HUES64 (cell line): ENCODE measurements at regions not wholly inside any gene's neighbourhood (a gene's known extent, or its start where the extent isn't known, plus 50 kb on each side); places are given as distances from the start of the nearest gene placed in this dataset.
"Not testable (repeated sequence)": the region's sequence is repeated elsewhere in the genome, so short reads cannot be mapped to it uniquely, and the experiment has no call there.

Experiments
- H3K27ac ChIP-seq: 2 replicates; pipeline ENCODE4 v1.7.0; 2013; ENCODE audit warnings: low read depth, low read length, inconsistent platforms
- H3K27me3 ChIP-seq: 2 replicates; pipeline ENCODE4 v1.6.1; 2013; ENCODE audit warnings: mild to moderate bottlenecking, low read length; ENCODE audit not compliant: insufficient read depth
- H3K36me3 ChIP-seq: 2 replicates; pipeline ENCODE4 v1.6.1; 2013; ENCODE audit warnings: mild to moderate bottlenecking, low read length; ENCODE audit not compliant: insufficient read depth
- H3K4me1 ChIP-seq: 2 replicates; pipeline ENCODE4 v1.6.1; 2013; ENCODE audit warnings: mild to moderate bottlenecking, low read length, moderate library complexity; ENCODE audit not compliant: insufficient read depth
- H3K4me3 ChIP-seq: 2 replicates; pipeline ENCODE4 v1.5.1; 2013; ENCODE audit warnings: mild to moderate bottlenecking, low read length, moderate library complexity
- H3K9ac ChIP-seq: 2 replicates; pipeline ENCODE4 v1.6.1; 2013; ENCODE audit warnings: mild to moderate bottlenecking, low read depth, low read length
- H3K9me3 ChIP-seq: 2 replicates; pipeline ENCODE4 v1.6.1; 2013; ENCODE audit warnings: low read depth, low read length; ENCODE audit not compliant: insufficient read depth
- WGBS: fragments of 150-250, 120-280 bp; methylation state at CpG from one replicate; pipeline ENCODE4 v1.1.7; 2013; ENCODE audit warnings: missing lambda C conversion rate; 5-methylcytosine and 5-hydroxymethylcytosine counted together

DNA sequence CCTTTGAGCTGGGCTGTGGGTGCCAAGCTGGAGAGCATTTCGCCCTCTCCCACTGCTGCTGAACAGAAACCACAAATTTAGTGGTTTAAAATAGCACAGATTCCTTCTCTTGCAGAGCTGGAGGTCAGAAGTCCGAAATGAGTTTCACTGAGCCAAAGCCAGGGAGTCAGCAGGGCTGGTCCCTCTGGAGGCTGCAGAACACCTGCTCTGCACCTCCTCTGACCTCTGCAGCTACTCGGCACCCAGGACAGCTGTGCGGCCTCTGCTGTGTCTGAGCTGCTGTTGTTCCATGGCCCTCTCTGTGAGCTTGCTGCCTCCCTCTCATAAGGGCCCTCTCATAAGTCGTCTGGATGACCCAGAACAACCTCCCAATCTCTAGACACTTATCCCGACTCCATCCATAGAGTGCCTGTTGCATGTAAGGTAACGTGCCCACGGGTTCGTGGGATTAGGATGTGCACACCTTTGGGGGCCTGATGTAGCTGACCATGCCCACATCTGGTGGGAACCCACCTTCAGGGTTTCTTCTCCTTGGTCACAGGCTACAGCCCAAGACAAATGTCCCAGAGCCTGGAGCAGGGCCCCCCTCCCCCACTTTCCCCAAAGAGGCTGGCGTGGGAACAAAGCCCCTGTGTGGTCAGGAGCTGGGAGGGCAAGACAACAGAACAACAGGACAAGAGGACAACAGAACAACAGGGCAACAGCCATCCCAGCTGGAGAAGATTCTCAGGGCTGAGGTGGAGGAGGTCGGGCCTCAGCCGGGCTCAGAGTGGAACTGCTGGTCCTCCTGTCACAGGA, 177.2 kb downstream of the LMLN start:
- H3K36me3 ChIP-seq, H3K9ac ChIP-seq, H3K27ac ChIP-seq, H3K4me3 ChIP-seq, H3K27me3 ChIP-seq, H3K4me1 ChIP-seq: not testable (repeated sequence)
- 79% methylated on average over 6 of the region's 12 CpGs for WGBS
- H3K9me3 ChIP-seq = peaks cover 15% of the 10 kb centered on the region; the same call in 1 of the 2 replicates

DNA sequence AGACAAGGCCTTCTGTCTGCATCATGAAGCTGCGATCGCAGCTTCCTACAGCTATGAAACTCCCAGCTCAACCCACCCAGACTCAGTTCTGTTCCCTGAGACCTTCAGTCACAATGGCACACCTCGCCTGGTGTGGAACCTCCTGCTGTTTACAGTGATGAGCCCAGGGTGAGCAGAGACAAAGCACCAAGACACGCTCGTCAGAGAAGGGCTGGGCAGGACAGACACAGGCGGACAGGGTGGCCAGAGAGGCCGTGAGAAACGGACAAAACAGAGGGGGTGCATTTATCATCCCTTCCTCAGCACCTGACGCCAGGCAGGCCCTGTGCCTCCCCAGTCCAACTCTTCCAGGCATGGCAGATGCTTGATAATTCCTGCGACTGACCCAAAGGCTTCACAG, 178.2 kb downstream of the LMLN start:
- not testable (repeated sequence) for H3K27ac ChIP-seq, H3K9ac ChIP-seq, H3K27me3 ChIP-seq, H3K36me3 ChIP-seq, H3K4me1 ChIP-seq, H3K4me3 ChIP-seq
- 90% methylated on average over 6 of the region's 10 CpGs for WGBS
- peaks cover 13% of the 10 kb centered on the region; the same call in 1 of the 2 replicates for H3K9me3 ChIP-seq

DNA sequence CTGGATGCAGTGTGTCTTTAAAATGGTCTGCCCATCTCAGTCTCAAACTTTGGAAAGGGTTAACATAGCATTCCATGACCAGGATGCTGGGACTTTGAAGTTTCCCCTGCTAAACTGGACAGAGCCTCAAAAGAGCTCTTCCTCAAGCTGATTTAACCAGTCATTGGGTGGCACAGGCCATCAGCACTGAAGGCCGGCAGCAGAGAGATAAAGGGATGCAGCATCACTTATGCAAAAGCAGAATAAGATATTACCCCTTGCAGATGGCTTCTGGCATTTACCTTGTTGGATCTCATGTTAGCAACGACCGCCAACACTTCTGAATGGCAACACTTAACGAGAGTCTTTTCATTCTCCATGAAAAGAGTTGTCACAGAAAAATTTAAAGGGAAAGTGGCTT, 179.0 kb downstream of the LMLN start:
- not testable (repeated sequence) for H3K27ac ChIP-seq, H3K9ac ChIP-seq, H3K4me3 ChIP-seq, H3K36me3 ChIP-seq, H3K27me3 ChIP-seq, H3K9me3 ChIP-seq, H3K4me1 ChIP-seq
- 63% methylated on average over 4 of the region's 4 CpGs for WGBS

DNA sequence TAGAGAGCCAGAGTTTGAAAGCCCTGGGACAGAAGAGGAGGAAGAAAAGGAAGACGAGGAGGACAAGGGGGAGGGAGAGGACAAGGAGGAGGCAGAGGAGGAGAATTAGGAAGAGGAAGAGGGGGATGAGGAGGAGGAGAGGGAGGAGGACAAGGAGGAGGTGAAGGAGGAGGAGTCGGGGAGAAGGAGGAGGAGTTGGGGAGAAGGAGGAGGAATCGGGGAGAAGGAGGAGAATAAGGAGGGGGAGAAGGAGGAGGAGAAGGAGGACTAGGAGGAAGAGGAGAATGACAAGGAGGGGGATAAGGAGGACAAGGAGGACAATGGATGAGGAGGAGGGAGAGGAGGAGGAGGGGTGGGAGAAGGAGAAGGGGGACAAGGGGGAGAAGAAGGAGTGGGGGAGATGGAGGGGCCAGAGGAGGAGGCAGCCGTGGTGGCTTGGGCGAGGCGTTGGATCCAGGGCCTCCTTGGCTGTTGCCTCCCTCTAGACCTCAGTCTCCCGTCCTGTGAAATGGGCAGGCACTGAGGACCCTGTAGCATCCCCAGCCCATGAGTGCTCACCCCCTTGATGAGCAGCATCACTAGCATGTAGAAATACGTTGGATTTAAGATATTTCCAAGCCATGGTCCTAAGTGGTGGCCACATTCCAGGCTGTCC, 179.6 kb downstream of the LMLN start:
- not testable (repeated sequence) for H3K9me3 ChIP-seq, H3K9ac ChIP-seq, H3K4me3 ChIP-seq, H3K27ac ChIP-seq, H3K36me3 ChIP-seq, H3K4me1 ChIP-seq, H3K27me3 ChIP-seq
- WGBS = 75% methylated on average over 8 of the region's 8 CpGs

DNA sequence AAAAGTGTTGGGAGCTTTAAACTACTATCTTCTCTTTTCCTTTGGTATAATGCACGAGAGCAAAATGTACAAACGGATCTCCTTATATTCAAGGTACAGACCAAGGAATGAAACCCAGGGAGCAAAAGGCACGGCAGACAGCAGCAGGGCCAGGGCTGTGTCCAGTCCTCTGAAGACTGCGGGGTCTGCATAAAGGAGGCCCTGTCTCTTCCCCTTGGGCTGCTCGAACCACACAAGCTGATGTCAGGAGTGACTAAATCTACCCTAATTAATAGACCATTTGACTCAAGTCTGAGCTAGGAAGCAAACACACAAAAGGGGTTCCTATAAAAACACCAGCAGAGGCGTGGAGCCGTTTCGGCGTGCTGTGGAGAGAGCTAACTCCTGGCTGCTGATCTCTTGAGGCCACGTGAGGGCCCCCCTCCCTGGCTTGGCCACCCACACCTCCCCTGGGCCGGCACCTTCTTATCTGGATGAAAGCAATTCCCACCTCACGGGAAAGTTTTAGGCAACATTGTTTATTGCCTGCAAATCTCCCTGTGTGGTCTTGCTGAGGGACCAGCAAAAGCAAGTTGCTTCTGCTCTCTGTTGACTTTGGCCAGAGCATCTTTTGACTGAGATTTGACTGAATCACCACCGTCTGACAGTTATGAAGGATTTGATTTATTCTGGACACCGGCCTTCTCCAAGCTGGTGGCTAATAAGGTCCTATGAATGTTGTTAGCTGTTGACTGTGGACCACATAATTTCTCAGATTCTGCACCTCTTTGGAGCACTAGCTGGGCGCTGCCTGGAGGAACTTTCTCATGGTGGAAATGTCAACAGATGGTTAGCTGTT, 183.5 kb downstream of the LMLN start:
- H3K9ac ChIP-seq, H3K27me3 ChIP-seq, H3K4me3 ChIP-seq, H3K9me3 ChIP-seq, H3K27ac ChIP-seq, H3K4me1 ChIP-seq, H3K36me3 ChIP-seq: not testable (repeated sequence)
- 79% methylated on average over 11 of the region's 15 CpGs for WGBS

DNA sequence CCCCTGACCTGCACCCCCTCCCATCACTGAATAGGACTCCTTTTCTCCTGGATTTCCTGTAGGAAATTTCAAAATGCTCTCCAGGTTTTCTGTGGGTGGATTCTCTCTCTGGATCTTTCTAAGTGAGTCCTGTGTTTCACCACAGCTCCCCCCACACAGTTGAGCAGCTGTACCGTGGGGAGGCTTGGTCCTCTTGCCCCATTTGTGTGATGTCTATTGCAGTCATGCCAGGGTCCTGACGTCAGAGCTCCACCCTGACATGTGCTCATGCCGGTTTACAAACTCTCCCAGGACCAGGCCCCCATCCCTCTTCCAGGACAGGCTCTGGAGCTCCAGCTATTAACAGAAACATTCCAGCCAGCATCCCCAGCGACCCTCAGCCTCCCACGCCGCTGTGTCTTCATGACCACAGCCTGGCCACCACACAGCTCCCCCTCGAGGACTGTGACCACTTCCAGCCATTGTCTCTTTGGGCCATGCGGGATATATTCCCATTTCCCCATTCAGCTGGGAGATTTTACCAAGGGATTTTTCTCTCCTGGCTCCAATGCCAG, 185.3 kb downstream of the LMLN start:
- H3K4me3 ChIP-seq, H3K36me3 ChIP-seq, H3K9me3 ChIP-seq, H3K4me1 ChIP-seq, H3K9ac ChIP-seq, H3K27ac ChIP-seq, H3K27me3 ChIP-seq: not testable (repeated sequence)
- WGBS = 77% methylated on average over 3 of the region's 8 CpGs

DNA sequence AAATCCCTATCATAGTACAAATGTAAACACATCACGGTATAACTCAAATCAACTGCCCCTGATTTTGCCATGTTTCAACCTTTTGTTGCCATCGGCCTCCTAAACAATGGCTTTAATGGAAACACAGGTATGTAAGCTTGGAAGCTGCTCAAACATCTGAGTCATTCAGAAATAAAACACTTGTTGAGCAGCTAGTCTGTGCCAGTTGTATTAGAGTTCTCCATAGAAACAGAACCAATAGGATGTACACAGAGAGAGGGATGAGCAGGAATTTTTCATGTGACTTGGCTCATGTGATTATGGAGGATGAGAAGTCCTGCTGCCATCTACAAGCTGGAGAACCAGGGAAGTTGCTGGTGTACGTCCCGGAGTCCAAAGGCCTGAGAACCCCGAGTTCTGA, 186.1 kb downstream of the LMLN start:
- H3K27ac ChIP-seq, H3K9ac ChIP-seq, H3K36me3 ChIP-seq, H3K4me1 ChIP-seq, H3K4me3 ChIP-seq, H3K9me3 ChIP-seq, H3K27me3 ChIP-seq: not testable (repeated sequence)
- WGBS = 85% methylated on average over 4 of the region's 5 CpGs

DNA sequence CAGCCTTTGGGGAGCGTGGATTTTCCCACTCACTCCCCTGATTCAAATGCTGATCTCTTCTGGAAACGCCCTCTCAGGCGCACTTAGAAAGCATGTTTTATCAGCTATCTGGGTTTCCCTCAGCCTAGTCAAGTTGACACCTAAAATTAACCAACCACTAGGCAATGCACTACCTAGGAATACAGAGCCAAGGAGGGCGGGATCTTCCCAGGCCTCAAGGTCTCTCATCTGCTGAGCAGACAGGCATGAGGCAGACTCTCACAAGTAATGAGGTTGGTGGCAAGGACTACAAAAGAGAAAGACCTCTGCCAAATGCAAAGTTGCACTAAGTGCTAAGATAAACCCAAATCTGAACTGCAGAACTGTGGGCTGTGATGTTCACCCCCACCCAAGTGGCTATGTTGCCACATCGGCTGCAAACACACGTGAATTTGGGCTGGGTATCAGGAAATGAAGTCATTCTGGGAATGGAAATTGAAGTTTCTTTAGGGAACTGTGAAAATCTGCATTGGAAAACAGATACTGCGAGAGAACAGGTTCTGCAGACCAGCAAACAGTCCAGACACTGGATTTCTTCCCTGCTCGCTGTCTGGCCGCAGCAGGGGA, 186.6 kb downstream of the LMLN start:
- H3K27ac ChIP-seq, H3K4me3 ChIP-seq, H3K4me1 ChIP-seq, H3K9me3 ChIP-seq, H3K36me3 ChIP-seq, H3K27me3 ChIP-seq, H3K9ac ChIP-seq: not testable (repeated sequence)
- 85% methylated on average over 5 of the region's 9 CpGs for WGBS

DNA sequence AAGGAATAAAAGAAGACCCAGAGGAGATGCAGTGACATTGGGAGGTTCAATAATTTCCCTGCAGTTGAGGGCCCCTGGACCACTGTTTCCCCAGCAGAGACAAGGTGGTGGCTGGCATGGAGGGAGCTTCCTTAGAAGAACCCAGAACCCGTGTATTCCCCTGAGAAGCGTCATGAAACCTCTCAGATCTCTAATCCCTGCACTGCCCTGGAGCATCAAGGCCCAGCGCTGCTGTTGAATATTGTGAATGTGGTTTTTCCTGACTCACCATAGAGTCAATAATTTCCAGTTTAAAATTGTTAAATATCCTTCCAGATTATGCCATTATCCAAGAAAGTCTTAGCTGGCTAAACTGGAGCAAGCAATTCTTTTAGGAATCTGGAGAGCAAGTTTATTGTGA, 187.2 kb downstream of the LMLN start:
- not testable (repeated sequence) for H3K9me3 ChIP-seq, H3K4me1 ChIP-seq, H3K27ac ChIP-seq, H3K27me3 ChIP-seq, H3K36me3 ChIP-seq, H3K9ac ChIP-seq, H3K4me3 ChIP-seq
- no CpG with 5 or more reads among the region's 3 CpGs for WGBS

DNA sequence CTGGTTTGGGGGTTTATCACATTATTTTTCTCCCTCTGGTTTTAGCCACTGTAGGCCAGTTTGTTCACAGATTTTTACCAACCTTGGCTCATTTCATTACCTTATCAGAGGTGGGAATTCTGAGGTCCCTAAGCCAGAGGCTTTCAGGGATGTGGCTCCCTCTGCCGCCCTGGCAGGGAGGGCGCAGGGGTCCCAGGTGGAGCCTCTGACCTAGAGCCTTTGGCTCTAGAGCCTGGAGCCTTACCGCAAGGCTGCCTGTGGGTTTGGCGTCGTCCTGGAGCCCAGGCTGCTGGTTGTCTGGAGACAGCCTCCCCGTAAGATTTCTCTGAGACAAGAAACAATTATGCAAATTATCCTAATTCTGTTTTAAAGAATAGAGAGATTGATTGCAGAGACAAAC, 188.0 kb downstream of the LMLN start:
- not testable (repeated sequence) for H3K4me1 ChIP-seq, H3K27ac ChIP-seq, H3K27me3 ChIP-seq, H3K36me3 ChIP-seq, H3K9me3 ChIP-seq, H3K4me3 ChIP-seq, H3K9ac ChIP-seq
- 55% methylated on average over 6 of the region's 6 CpGs for WGBS

DNA sequence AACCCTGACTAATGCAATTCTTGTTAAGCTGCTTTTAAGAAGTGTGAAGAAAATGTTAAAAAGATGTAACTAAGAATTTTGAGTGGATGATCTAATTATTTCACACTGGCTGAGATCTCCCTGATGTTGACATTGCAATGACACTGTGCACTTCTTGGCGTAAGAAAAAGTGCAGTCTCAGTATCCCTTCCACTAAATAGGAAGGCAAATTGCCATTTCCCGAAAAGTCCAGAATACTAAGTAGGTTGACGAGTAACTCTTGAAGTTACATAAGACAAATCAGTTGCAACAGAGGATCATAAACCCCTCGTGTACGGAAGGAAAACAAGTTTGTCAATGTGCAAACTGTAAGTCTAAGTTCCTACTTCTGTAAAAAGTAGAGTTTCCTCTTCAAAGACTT, 189.9 kb downstream of the LMLN start:
- WGBS = over 99% methylated on average over 3 of the region's 5 CpGs
- not testable (repeated sequence) for H3K9me3 ChIP-seq, H3K4me3 ChIP-seq, H3K9ac ChIP-seq, H3K27ac ChIP-seq, H3K36me3 ChIP-seq, H3K27me3 ChIP-seq, H3K4me1 ChIP-seq
